ENCODE measurements at regions not wholly inside any gene's neighbourhood (a gene's known extent, or its start where the extent isn't known, plus 50 kb on each side); places are given as distances from the start of the nearest gene placed in this dataset.

GRCh38 chr22:47853750-47854149 lies 1091.3 kb downstream of the TBC1D22A start:
- Mint-ChIP-seq H3K4me1 (no peaks in the 10 kb centered on the region), H3K27ac (no peak overlapping the region)
- POLR2A ChIA-PET = no interaction called here

GRCh38 chr22:47851586-47851985 lies 1089.1 kb downstream of the TBC1D22A start:
- H3K4me3 Mint-ChIP-seq = no peak overlapping the region
- H3K9me3 ChIP-seq (ENCODE audit: control extremely low read depth in 1 of 3, control insufficient read depth in 2 of 3, insufficient read depth in 1 of 3, low read length in 2 of 3) = no peaks in the 10 kb centered on the region
- no peak for ATAC-seq (ENCODE audit: low read depth)
- no peaks in the 10 kb centered on the region for H3K9me3 Mint-ChIP-seq (ENCODE audit: insufficient read depth)
- no peaks in the 10 kb centered on the region for H3K79me2 ChIP-seq (ENCODE audit: control insufficient read depth, insufficient read depth, low read length)
- 39% methylated on average over 2 of the region's 3 CpGs for WGBS (ENCODE audit: insufficient coverage)
- DNase-seq = no peak
- no peak for TF ChIP-seq CTCF (IDR thresholded peaks at IDR 0.05)
- no peak for TF ChIP-seq EZH2 (IDR thresholded peaks at IDR 0.05; ENCODE audit: borderline replicate concordance, insufficient read depth, low read depth, low read length, poor library complexity, severe bottlenecking)
- CTCF ChIA-PET = no interaction called here
- H3K27ac ChIP-seq (ENCODE audit: low read length in 2 of 2) = no peak overlapping the region
- H3K27ac Mint-ChIP-seq = no peak overlapping the region
- POLR2A ChIA-PET = no interaction called here
- H4K20me1 ChIP-seq (ENCODE audit: control insufficient read depth, insufficient read depth, low read length, poor library complexity, severe bottlenecking) = no peaks in the 10 kb centered on the region
- H3K9ac ChIP-seq (ENCODE audit: low read length) = no peak overlapping the region
- H2AFZ ChIP-seq (ENCODE audit: insufficient read depth, low read depth, low read length, poor library complexity, severe bottlenecking) = no peak overlapping the region
- peaks cover 5% of the 10 kb centered on the region for H3K4me1 Mint-ChIP-seq
- intact Hi-C loops (cut with micrococcal nuclease) = no loop called here
- H3K27me3 ChIP-seq (replicated peaks in 1 of 4; ENCODE audit: control extremely low read depth in 1 of 4, control insufficient read depth in 3 of 4, insufficient read depth in 4 of 4, low read length in 3 of 4) = peaks cover 0 to 3% (median 2%) of the 10 kb centered on the region in 4 experiments
- H3K4me3 ChIP-seq (ENCODE audit: control extremely low read depth in 1 of 5, extremely low read depth in 1 of 5, insufficient read depth in 1 of 5, low read depth in 2 of 5, low read length in 4 of 5) = no peak overlapping the region
- H3K27me3 Mint-ChIP-seq = peaks cover 43% of the 10 kb centered on the region
- no peaks in the 10 kb centered on the region for H3K4me1 ChIP-seq (ENCODE audit: control insufficient read depth in 2 of 2, insufficient read depth in 2 of 2, low read length in 2 of 2)
- H3K36me3 ChIP-seq (replicated peaks in 1 of 2; ENCODE audit: control extremely low read depth in 1 of 2, control insufficient read depth in 1 of 2, extremely low read depth in 1 of 2, insufficient read depth in 2 of 2, low read length in 1 of 2) = no peaks in the 10 kb centered on the region
- no peak overlapping the region for H3K4me2 ChIP-seq (replicated peaks; ENCODE audit: low read depth, low read length, poor library complexity, severe bottlenecking)

More at GRCh38 chr22:47853750-47854149, 1091.3 kb downstream of the TBC1D22A start:
- Histone ChIP-seq H3K9ac (ENCODE audit: low read length) (no peak overlapping the region), H3K79me2 (ENCODE audit: control insufficient read depth, insufficient read depth, low read length) (no peaks in the 10 kb centered on the region), H2AFZ (ENCODE audit: insufficient read depth, low read depth, low read length, poor library complexity, severe bottlenecking) (no peak overlapping the region), H4K20me1 (ENCODE audit: control insufficient read depth, insufficient read depth, low read length, poor library complexity, severe bottlenecking) (no peaks in the 10 kb centered on the region), H3K27ac (ENCODE audit: low read length in 2 of 2) (no peak overlapping the region), H3K4me2 (replicated peaks; ENCODE audit: low read depth, low read length, poor library complexity, severe bottlenecking) (no peak overlapping the region), H3K4me3 (ENCODE audit: control extremely low read depth in 1 of 5, extremely low read depth in 1 of 5, insufficient read depth in 1 of 5, low read depth in 2 of 5, low read length in 4 of 5) (no peak overlapping the region), H3K9me3 (ENCODE audit: control extremely low read depth in 1 of 3, control insufficient read depth in 2 of 3, insufficient read depth in 1 of 3, low read length in 2 of 3) (peaks cover 0 to 4% (median 3%) of the 10 kb centered on the region in 3 donors), H3K4me1 (ENCODE audit: control insufficient read depth in 2 of 2, insufficient read depth in 2 of 2, low read length in 2 of 2) (no peaks in the 10 kb centered on the region), H3K27me3 (replicated peaks in 1 of 4; ENCODE audit: control extremely low read depth in 1 of 4, control insufficient read depth in 3 of 4, insufficient read depth in 4 of 4, low read length in 3 of 4) (peaks cover 0 to 3% (median 2%) of the 10 kb centered on the region in 4 experiments), H3K36me3 (replicated peaks in 1 of 2; ENCODE audit: control extremely low read depth in 1 of 2, control insufficient read depth in 1 of 2, extremely low read depth in 1 of 2, insufficient read depth in 2 of 2, low read length in 1 of 2) (no peaks in the 10 kb centered on the region)
- no peak for TF ChIP-seq CTCF (IDR thresholded peaks at IDR 0.05)
- no peak for TF ChIP-seq EZH2 (IDR thresholded peaks at IDR 0.05; ENCODE audit: borderline replicate concordance, insufficient read depth, low read depth, low read length, poor library complexity, severe bottlenecking)
- ATAC-seq (ENCODE audit: low read depth) (no peak), DNase-seq (no peak)
- CTCF ChIA-PET = no interaction called here
- 22% methylated on average over 1 of the region's 3 CpGs for WGBS (ENCODE audit: insufficient coverage)
- peaks cover 7% of the 10 kb centered on the region for H3K9me3 Mint-ChIP-seq (ENCODE audit: insufficient read depth)
- intact Hi-C loops (cut with micrococcal nuclease) = no loop called here
- peaks cover 39% of the 10 kb centered on the region for H3K27me3 Mint-ChIP-seq
- no peak overlapping the region for H3K4me3 Mint-ChIP-seq
